HEK293T (cell line): ENCODE measurements at regions not wholly inside any gene's neighbourhood (a gene's known extent, or its start where the extent isn't known, plus 50 kb on each side); places are given as distances from the start of the nearest gene placed in this dataset.

Experiments used
- CTCF ChIA-PET: fragments of 350-600 bp; formaldehyde crosslinking; extraction: SDS; loops from one replicate; lab custom pipeline; 2021; ENCODE audit warnings: antibody characterized with exemption, inconsistent platforms; lab: Yijun Ruan, JAX
- POLR2A ChIA-PET: fragments of 350-600 bp; formaldehyde crosslinking; extraction: SDS; loops from one replicate; lab custom pipeline; 2020; ENCODE audit warnings: antibody characterized with exemption, inconsistent platforms; lab: Yijun Ruan, JAX
- DNase-seq: peaks from one replicate; pipeline ENCODE4 v3.0.0; 2012; ENCODE audit warnings: mixed read lengths; ENCODE audit errors: extremely low spot score
- ARNT ChIP-seq: fragments of 450-650 bp; IDR thresholded peaks from 2 replicates; pipeline ENCODE4 v1.6.1; 2017; ENCODE audit warnings: mild to moderate bottlenecking
- BHLHE40 ChIP-seq: fragments of 450-650 bp; IDR thresholded peaks from 2 replicates; pipeline ENCODE4 v1.6.1; 2016; ENCODE audit warnings: mild to moderate bottlenecking, moderate library complexity, borderline replicate concordance
- CTBP1 ChIP-seq: fragments of 450-650 bp; IDR thresholded peaks from 2 replicates; pipeline ENCODE4 v1.6.1; 2016; ENCODE audit warnings: borderline replicate concordance
- ELF4 ChIP-seq: fragments of 450-650 bp; IDR thresholded peaks from 2 replicates; pipeline ENCODE4 v1.6.1; 2017; ENCODE audit warnings: antibody characterized with exemption
- FOXA1 ChIP-seq: fragments of 450-650 bp; IDR thresholded peaks from 2 replicates; pipeline ENCODE4 v1.6.1; 2016; ENCODE audit warnings: mild to moderate bottlenecking
- FOXK2 ChIP-seq: fragments of 450-650 bp; IDR thresholded peaks from 2 replicates; pipeline ENCODE4 v1.6.1; 2016; ENCODE audit warnings: mild to moderate bottlenecking
- FOXM1 ChIP-seq: fragments of 450-650 bp; IDR thresholded peaks from 2 replicates; pipeline ENCODE4 v1.6.1; 2017; ENCODE audit warnings: mild to moderate bottlenecking, borderline replicate concordance
- HDGF ChIP-seq: fragments of 450-650 bp; IDR thresholded peaks from 2 replicates; pipeline ENCODE4 v1.6.1; 2017; ENCODE audit warnings: antibody characterized with exemption, borderline replicate concordance
- L3MBTL2 ChIP-seq: fragments of 450-650 bp; conservative IDR thresholded peaks from 2 replicates; pipeline ENCODE4 v1.6.1; 2016; ENCODE audit warnings: mild to moderate bottlenecking
- LEF1 ChIP-seq: fragments of 450-650 bp; IDR thresholded peaks from 2 replicates; pipeline ENCODE4 v1.6.1; 2017; ENCODE audit warnings: mild to moderate bottlenecking, borderline replicate concordance
- NFRKB ChIP-seq: fragments of 450-650 bp; IDR thresholded peaks from 2 replicates; pipeline ENCODE4 v1.6.1; 2016; ENCODE audit warnings: mild to moderate bottlenecking, moderate library complexity
- SP1 ChIP-seq: fragments of 450-650 bp; IDR thresholded peaks from 2 replicates; pipeline ENCODE4 v1.6.1; 2017
- SUZ12 ChIP-seq: fragments of 450-650 bp; IDR thresholded peaks from 2 replicates; pipeline ENCODE4 v1.6.1; 2016; ENCODE audit warnings: mild to moderate bottlenecking
- TARDBP ChIP-seq: fragments of 450-650 bp; IDR thresholded peaks from 2 replicates; pipeline ENCODE4 v1.6.1; 2016
- ZNF384 ChIP-seq: fragments of 450-650 bp; IDR thresholded peaks from 2 replicates; pipeline ENCODE4 v1.6.1; 2016
- TF ChIP-seq, protein P1 (sequence below): fragments of 450-650 bp; IDR thresholded peaks from 2 replicates; pipeline ENCODE4 v1.6.1; 2016

DNA sequence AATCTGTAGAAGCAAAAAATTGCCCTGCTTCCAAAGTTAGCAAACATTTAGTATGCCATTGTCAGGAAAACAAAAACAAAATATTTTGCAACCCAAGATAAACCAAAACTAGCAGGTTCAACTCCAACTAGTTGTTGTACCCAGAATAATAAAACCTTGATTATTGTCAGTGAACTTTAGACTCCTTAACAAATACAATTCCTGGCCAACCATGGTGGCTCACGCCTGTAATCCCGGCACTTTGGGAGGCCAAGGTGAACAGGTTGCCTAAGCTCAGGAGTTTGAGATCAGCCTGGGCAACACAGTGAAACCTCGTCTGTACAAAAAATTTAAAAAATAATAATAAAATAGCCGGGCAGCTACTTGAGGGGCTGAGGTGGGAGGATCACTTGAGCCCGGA, 53.6 kb upstream of the EPCAM start:
- TF ChIP-seq FOXM1 (no peak), L3MBTL2 (no peak), SUZ12 (no peak), SP1 (no peak), ELF4 (no peak), LEF1 (no peak), BHLHE40 (no peak), HDGF (no peak), FOXA1 (no peak), NFRKB (no peak), ZNF384 (no peak), CTBP1 (no peak), ARNT (no peak), FOXK2 (no peak), TARDBP (no peak)
- TF ChIP-seq, protein P1, sequence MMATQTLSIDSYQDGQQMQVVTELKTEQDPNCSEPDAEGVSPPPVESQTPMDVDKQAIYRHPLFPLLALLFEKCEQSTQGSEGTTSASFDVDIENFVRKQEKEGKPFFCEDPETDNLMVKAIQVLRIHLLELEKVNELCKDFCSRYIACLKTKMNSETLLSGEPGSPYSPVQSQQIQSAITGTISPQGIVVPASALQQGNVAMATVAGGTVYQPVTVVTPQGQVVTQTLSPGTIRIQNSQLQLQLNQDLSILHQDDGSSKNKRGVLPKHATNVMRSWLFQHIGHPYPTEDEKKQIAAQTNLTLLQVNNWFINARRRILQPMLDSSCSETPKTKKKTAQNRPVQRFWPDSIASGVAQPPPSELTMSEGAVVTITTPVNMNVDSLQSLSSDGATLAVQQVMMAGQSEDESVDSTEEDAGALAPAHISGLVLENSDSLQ = no peak
- ChIA-PET CTCF (no interaction called here), POLR2A (interaction anchor here (0.8 kb wide), 1 partner anchor 1144 kb away, joined by 3 read pairs; no protein-coding TSS in a partner anchor)
- no peak for DNase-seq

DNA sequence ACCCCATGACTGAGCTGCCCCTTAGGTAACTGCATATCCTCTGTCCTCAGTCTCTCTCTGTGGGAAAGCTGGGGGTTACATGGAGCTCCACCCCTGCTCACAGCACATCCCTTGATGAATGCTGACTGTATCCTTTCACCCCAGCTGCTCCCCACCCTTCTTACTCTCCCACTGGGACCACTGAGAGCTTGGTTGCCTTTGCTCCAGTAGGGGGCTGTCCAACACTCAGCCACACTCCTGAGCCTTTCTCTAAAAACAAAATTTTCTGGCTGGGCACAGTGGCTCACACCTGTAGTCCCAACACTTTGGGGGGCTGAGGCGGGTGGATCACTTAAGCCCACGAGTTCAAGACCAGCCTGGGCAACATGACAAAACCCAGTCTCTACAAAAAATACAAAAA, 55.4 kb upstream of the EPCAM start:
- DNase-seq = no peak
- TF ChIP-seq ELF4 (no peak), HDGF (no peak), FOXM1 (no peak), SUZ12 (no peak), BHLHE40 (no peak), TARDBP (no peak), FOXA1 (no peak), CTBP1 (no peak), SP1 (no peak), ZNF384 (no peak), NFRKB (no peak), ARNT (no peak), L3MBTL2 (no peak), FOXK2 (no peak), LEF1 (no peak)
- TF ChIP-seq, protein P1 = no peak
- CTCF ChIA-PET = interaction anchor here (0.6 kb wide), 1 partner anchor 90 kb away, joined by 3 read pairs; no protein-coding TSS in a partner anchor
- POLR2A ChIA-PET = interaction anchor here (1.0 kb wide), 2 partner anchors 42 to 139 kb away, joined by 3 read pairs; no protein-coding TSS in a partner anchor

DNA sequence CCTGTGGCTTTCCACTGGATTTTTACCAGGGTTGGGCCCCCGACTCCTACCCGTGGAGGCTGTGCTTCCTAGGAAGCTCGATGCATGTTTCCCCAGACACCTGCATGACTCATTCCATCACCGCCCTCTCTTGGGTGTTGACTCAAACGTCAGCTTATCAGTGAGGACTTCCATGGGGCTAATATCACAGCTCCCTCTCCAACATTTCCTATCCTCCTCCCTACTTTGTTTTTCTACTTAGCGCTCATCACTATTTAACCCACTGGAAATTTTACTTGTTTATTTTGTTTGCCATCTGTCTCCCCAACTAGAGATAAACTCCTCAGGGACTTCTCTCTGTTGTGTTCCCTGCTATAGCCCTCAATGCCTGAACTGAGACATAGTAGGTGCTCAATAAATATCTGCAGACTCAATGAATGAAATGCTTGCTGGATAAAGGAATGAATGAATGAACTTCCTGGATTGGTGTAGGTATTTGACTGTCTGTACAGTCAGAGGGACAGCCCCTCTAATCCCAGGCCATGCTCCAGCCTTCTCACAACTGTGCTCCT, 55.9 kb upstream of the EPCAM start:
- POLR2A ChIA-PET = interaction anchor here (1.0 kb wide), 2 partner anchors 42 to 139 kb away, joined by 3 read pairs; no protein-coding TSS in a partner anchor
- TF ChIP-seq HDGF (no peak), FOXM1 (no peak), FOXK2 (no peak), L3MBTL2 (no peak), SP1 (no peak), ZNF384 (no peak), ELF4 (no peak), BHLHE40 (no peak), NFRKB (no peak), CTBP1 (no peak)
- DNase-seq = no peak
- CTCF ChIA-PET = interaction anchor here (0.6 to 0.9 kb wide), 3 partner anchors 10 to 184 kb away, joined by 3 to 4 read pairs (median 3); no protein-coding TSS in a partner anchor

DNA sequence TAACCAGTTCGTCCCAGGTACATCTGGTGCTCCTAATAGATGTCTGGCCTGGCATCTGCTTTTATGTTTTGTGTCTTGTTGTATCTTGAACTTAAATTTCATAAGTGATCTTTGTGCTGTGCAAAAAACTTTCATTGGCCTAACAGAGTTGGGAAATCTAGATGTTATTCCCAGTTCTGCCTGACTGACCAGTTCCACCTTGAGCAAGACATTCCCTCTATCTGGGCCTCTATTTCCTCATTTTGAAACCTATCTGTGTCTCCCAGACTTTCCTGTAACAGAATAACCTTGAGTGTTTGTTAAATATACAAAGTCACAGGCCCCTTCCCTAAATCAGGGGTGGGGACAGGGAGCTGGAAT, 56.6 kb upstream of the EPCAM start:
- TF ChIP-seq ZNF384 = no peak
- TF ChIP-seq FOXA1 = no peak
- no peak for TF ChIP-seq ARNT
- TF ChIP-seq FOXK2 = no peak
- no peak for TF ChIP-seq CTBP1
- TF ChIP-seq, protein P1 = no peak
- no peak for DNase-seq
- ChIA-PET CTCF (interaction anchor here (0.7 to 0.9 kb wide), 2 partner anchors 9 to 184 kb away, joined by 3 to 4 read pairs; no protein-coding TSS in a partner anchor), POLR2A (interaction anchor here (1.0 kb wide), 2 partner anchors 41 to 138 kb away, joined by 3 read pairs; no protein-coding TSS in a partner anchor)

DNA sequence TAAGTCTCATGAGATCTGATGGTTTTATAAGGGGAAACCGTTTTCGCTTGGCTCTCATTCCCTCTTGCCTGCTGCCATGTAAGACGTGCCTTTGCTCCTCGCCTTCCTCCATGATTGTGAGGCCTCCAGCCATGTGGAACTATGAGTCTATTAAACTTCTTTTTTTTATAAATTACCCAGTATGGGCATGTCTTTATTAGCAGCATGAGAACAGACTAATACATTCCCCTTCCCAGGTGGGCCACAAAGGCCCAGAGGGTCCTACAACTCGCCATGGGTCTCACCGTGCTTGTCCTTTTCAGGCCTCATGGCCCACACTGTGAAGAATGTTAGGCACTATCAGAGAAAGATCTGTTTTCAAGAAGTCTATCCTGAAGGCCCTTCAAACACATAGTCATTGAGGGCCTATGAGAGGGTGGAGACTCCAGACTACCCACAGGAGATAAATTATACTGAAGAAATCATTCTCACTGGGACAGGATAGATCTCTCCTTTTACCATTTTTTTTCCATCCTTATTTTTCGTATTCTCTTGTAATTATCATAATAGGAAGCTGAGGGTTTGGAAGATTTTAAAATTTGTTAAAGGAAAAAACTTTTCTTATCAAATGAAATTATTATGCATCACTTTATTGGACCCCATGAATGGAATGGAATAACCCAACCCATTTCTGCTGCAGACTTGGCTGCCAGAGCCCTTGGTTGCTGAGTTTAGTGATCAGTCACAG, 57.2 kb upstream of the EPCAM start:
- no peak for DNase-seq
- CTCF ChIA-PET = no interaction called here
- POLR2A ChIA-PET = no interaction called here
- no peak for TF ChIP-seq HDGF
- no peak for TF ChIP-seq FOXM1
- no peak for TF ChIP-seq LEF1
- TF ChIP-seq CTBP1 = no peak
- TF ChIP-seq, protein P1 = no peak
- TF ChIP-seq TARDBP = no peak
- TF ChIP-seq NFRKB = no peak
- no peak for TF ChIP-seq SP1
- TF ChIP-seq SUZ12 = no peak
- TF ChIP-seq ELF4 = no peak
- no peak for TF ChIP-seq L3MBTL2
